ENCODE measurements at regions not wholly inside any gene's neighbourhood (a gene's known extent, or its start where the extent isn't known, plus 50 kb on each side); places are given as distances from the start of the nearest gene placed in this dataset.

DNA sequence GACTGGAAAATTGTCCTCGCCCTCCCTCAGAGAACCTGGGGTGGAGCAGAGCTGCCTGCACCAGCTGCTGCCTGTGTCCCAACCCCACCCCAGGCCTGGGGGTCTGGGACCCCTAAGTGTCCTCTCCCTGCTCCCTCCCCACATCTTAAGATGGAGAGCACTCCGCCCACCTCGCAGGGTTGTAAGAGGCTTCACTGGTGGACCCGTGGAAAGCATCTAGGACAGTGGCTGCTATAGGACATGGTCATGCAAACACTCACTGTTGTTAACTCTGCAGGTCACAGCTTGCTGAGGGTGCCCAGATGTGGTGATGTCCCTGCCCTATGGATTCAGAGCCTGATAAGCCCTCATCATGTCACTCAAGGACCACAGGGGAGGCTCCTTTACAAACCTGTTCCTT lies 62.0 kb upstream of the ARNT2 start:
- no peak for FAIRE-seq
- peaks cover 32% of the 10 kb centered on the region for H3K27me3 Mint-ChIP-seq (ENCODE audit: low read depth, unreplicated experiment)

DNA sequence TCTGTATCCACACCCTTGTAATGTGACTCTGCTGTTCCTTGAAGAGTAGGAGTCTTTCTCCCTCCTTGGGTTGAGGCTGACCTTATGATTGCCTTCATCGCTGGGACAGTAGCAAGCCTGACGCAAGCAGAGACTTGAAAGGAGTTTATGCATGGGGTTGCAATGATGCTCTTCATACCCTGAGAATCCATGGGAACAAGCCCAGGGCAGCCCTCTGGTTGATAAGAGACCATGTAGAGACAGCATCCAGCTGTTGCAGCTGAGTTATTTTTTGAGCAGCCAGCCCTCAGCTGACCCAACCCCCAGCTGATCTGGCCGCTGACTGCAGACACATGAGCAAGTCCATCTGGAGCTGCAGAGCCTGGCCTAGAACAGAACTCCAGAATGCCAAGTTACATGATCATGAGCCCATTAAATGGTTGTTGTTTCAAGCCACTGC lies 60.6 kb upstream of the ARNT2 start:
- no peaks in the 10 kb centered on the region for H3K9me3 Mint-ChIP-seq (ENCODE audit: unreplicated experiment)
- H2AFZ ChIP-seq (ENCODE audit: low read depth, low read length): no peak overlapping the region
- H4K20me1 ChIP-seq (ENCODE audit: insufficient read depth, low read length): no peaks in the 10 kb centered on the region
- peaks cover 34% of the 10 kb centered on the region for H3K27me3 Mint-ChIP-seq (ENCODE audit: low read depth, unreplicated experiment)
- H3K9ac ChIP-seq (ENCODE audit: low read length): no peak overlapping the region
- H3K4me2 ChIP-seq (ENCODE audit: low read length): no peak overlapping the region
- H3K27ac Mint-ChIP-seq (ENCODE audit: unreplicated experiment): no peak overlapping the region
- no peaks in the 10 kb centered on the region for H3K79me2 ChIP-seq (ENCODE audit: insufficient read depth, low read length)
- H3K4me3 Mint-ChIP-seq (ENCODE audit: unreplicated experiment): no peak overlapping the region
- no peaks in the 10 kb centered on the region for H3K27me3 ChIP-seq (ENCODE audit: insufficient read depth, low read length)
- no peak overlapping the region for H3K27ac ChIP-seq (ENCODE audit: low read depth, low read length)
- no peaks in the 10 kb centered on the region for H3K36me3 Mint-ChIP-seq (ENCODE audit: low read depth, unreplicated experiment)
- no peak overlapping the region for H3K4me3 ChIP-seq (ENCODE audit: insufficient read depth, low read depth, low read length)
- H3K4me1 ChIP-seq (ENCODE audit: insufficient read depth, low read length): no peaks in the 10 kb centered on the region
- no peak for FAIRE-seq
- DNase-seq (ENCODE audit: low read depth): no peak
- TF ChIP-seq, protein P1, sequence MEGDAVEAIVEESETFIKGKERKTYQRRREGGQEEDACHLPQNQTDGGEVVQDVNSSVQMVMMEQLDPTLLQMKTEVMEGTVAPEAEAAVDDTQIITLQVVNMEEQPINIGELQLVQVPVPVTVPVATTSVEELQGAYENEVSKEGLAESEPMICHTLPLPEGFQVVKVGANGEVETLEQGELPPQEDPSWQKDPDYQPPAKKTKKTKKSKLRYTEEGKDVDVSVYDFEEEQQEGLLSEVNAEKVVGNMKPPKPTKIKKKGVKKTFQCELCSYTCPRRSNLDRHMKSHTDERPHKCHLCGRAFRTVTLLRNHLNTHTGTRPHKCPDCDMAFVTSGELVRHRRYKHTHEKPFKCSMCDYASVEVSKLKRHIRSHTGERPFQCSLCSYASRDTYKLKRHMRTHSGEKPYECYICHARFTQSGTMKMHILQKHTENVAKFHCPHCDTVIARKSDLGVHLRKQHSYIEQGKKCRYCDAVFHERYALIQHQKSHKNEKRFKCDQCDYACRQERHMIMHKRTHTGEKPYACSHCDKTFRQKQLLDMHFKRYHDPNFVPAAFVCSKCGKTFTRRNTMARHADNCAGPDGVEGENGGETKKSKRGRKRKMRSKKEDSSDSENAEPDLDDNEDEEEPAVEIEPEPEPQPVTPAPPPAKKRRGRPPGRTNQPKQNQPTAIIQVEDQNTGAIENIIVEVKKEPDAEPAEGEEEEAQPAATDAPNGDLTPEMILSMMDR (IDR thresholded peaks at IDR 0.05; ENCODE audit: insufficient read depth, low read depth, low read length): no peak
- H3K9me3 ChIP-seq (ENCODE audit: insufficient read depth, low read depth, low read length): no peaks in the 10 kb centered on the region
- H3K36me3 ChIP-seq (ENCODE audit: insufficient read depth, low read length): no peaks in the 10 kb centered on the region
- no peaks in the 10 kb centered on the region for H3K4me1 Mint-ChIP-seq (ENCODE audit: low read depth, unreplicated experiment)

More for the DNA sequence above, 62.0 kb upstream of the ARNT2 start:
- Histone ChIP-seq H3K4me1 (ENCODE audit: insufficient read depth, low read length) (no peaks in the 10 kb centered on the region), H3K4me3 (ENCODE audit: insufficient read depth, low read depth, low read length) (no peak overlapping the region), H4K20me1 (ENCODE audit: insufficient read depth, low read length) (no peaks in the 10 kb centered on the region), H2AFZ (ENCODE audit: low read depth, low read length) (no peak overlapping the region), H3K9me3 (ENCODE audit: insufficient read depth, low read depth, low read length) (no peaks in the 10 kb centered on the region), H3K27me3 (ENCODE audit: insufficient read depth, low read length) (no peaks in the 10 kb centered on the region), H3K27ac (ENCODE audit: low read depth, low read length) (no peak overlapping the region), H3K9ac (ENCODE audit: low read length) (no peak overlapping the region), H3K4me2 (ENCODE audit: low read length) (no peak overlapping the region), H3K79me2 (ENCODE audit: insufficient read depth, low read length) (no peaks in the 10 kb centered on the region), H3K36me3 (ENCODE audit: insufficient read depth, low read length) (no peaks in the 10 kb centered on the region)
- TF ChIP-seq, protein P1 (IDR thresholded peaks at IDR 0.05; ENCODE audit: insufficient read depth, low read depth, low read length): no peak
- TF ChIP-seq EZH2 (IDR thresholded peaks at IDR 0.05; ENCODE audit: insufficient read depth, low read length): no peak
- no peak overlapping the region for H3K4me3 Mint-ChIP-seq (ENCODE audit: unreplicated experiment)
- H3K4me1 Mint-ChIP-seq (ENCODE audit: low read depth, unreplicated experiment): no peaks in the 10 kb centered on the region
- H3K36me3 Mint-ChIP-seq (ENCODE audit: low read depth, unreplicated experiment): no peaks in the 10 kb centered on the region
- no peak for DNase-seq (ENCODE audit: low read depth)
- no peaks in the 10 kb centered on the region for H3K9me3 Mint-ChIP-seq (ENCODE audit: unreplicated experiment)
- no peak overlapping the region for H3K27ac Mint-ChIP-seq (ENCODE audit: unreplicated experiment)

DNA sequence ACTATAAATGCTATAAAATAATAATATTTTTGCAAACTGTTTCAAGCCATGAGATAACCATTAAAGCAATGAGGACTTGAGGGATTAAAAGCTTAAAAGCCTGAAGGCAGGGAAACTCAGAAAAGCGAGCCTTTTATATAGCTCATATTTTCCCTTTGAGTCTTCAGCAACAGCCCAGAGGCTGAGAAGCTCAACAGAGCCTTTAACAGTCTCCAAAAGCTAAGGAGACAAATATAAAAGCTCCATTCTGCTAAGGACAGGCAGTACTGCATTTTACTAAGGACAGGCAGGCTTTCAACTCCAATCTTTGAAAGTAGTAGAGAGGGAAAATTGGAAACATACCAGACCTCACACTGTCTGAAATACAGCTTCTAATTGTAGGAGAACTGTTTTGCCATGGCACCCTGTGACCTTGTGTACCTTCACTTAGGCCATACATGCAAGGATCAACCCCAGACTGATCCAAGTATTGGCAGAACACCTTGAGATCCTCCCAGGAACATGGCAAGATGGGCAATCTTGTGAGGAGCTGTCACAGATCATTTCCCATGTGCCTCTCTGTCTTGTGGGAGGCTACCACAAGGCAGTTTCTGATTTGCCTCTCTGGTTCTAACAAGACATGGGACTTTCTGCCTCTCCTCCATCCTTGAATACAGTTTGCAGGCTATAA lies 53.1 kb upstream of the ARNT2 start:
- Histone ChIP-seq H3K9me3 (ENCODE audit: insufficient read depth, low read depth, low read length) (no peaks in the 10 kb centered on the region), H3K36me3 (ENCODE audit: insufficient read depth, low read length) (no peaks in the 10 kb centered on the region), H2AFZ (ENCODE audit: low read depth, low read length) (no peak overlapping the region), H3K79me2 (ENCODE audit: insufficient read depth, low read length) (no peaks in the 10 kb centered on the region), H3K9ac (ENCODE audit: low read length) (no peak overlapping the region), H3K27ac (ENCODE audit: low read depth, low read length) (no peak overlapping the region), H3K27me3 (ENCODE audit: insufficient read depth, low read length) (no peaks in the 10 kb centered on the region), H3K4me1 (ENCODE audit: insufficient read depth, low read length) (no peaks in the 10 kb centered on the region), H3K4me2 (ENCODE audit: low read length) (no peak overlapping the region), H4K20me1 (ENCODE audit: insufficient read depth, low read length) (no peaks in the 10 kb centered on the region), H3K4me3 (ENCODE audit: insufficient read depth, low read depth, low read length) (no peak overlapping the region)
- Mint-ChIP-seq H3K27ac (ENCODE audit: unreplicated experiment) (no peak overlapping the region), H3K36me3 (ENCODE audit: low read depth, unreplicated experiment) (no peaks in the 10 kb centered on the region), H3K27me3 (ENCODE audit: low read depth, unreplicated experiment) (peaks cover 3% of the 10 kb centered on the region), H3K9me3 (ENCODE audit: unreplicated experiment) (peaks cover 2% of the 10 kb centered on the region), H3K4me3 (ENCODE audit: unreplicated experiment) (no peak overlapping the region), H3K4me1 (ENCODE audit: low read depth, unreplicated experiment) (no peaks in the 10 kb centered on the region)
- TF ChIP-seq EZH2 (IDR thresholded peaks at IDR 0.05; ENCODE audit: insufficient read depth, low read length): no peak
- TF ChIP-seq, protein P1 (IDR thresholded peaks at IDR 0.05; ENCODE audit: insufficient read depth, low read depth, low read length): no peak
- no peak for DNase-seq (ENCODE audit: low read depth)
- FAIRE-seq: no peak

Data from astrocyte (in vitro differentiated cells and primary cell).